ENCODE measurements at regions not wholly inside any gene's neighbourhood (a gene's known extent, or its start where the extent isn't known, plus 50 kb on each side); places are given as distances from the start of the nearest gene placed in this dataset.

- TF ChIP-seq POLR2AphosphoS5 (IDR thresholded peaks at IDR 0.05; ENCODE audit: low read depth, low read length): no peak
- TF ChIP-seq CTCF (IDR thresholded peaks at IDR 0.05 in 2 of 3, conservative IDR thresholded peaks at IDR 0.05 in 1 of 3; ENCODE audit: borderline replicate concordance in 1 of 3, insufficient read depth in 1 of 3, low read depth in 2 of 3, low read length in 2 of 3): no peak
- no peak for TF ChIP-seq SRF (IDR thresholded peaks at IDR 0.05; ENCODE audit: low read depth)
- TF ChIP-seq ZNF274 (IDR thresholded peaks at IDR 0.05; ENCODE audit: low read depth, low read length): no peak
- TF ChIP-seq RAD21 (IDR thresholded peaks at IDR 0.05; ENCODE audit: low read depth): no peak
- TF ChIP-seq POLR2A (IDR thresholded peaks at IDR 0.05; ENCODE audit: borderline replicate concordance, extremely low read depth, insufficient read depth, insufficient read length): no peak
- TF ChIP-seq YY1 (IDR thresholded peaks at IDR 0.05; ENCODE audit: extremely low read depth, insufficient replicate concordance, low read depth, low read length): no peak
- no peak for TF ChIP-seq ELF1 (IDR thresholded peaks at IDR 0.05; ENCODE audit: borderline replicate concordance, low read depth)
These were observed 1560.0 kb upstream of the TENM3 start for GRCh38 chr4:180683186-180683585.

Data from HCT116 (cell line).